ENCODE measurements at regions not wholly inside any gene's neighbourhood (a gene's known extent, or its start where the extent isn't known, plus 50 kb on each side); places are given as distances from the start of the nearest gene placed in this dataset.

DNA sequence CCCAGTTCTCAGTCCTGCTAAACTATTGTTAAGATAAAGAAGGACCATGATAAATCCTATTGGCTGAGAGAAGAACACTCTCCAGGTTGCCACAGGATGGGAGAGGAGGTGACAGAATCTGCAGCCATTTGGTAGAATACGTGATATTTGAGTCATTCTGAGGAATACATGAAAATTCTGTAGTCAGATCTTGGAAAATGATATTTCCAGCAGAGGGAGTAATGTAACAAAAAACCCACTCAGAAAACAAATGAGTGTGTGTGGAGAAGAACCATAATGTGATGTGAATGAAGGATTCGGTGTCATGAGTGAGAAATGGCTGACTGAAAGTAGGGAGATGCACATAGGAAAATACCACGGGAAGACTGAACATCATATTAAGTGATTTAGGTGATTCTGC is 128.5 kb upstream of the PFKP start:
- TF ChIP-seq, protein P1, sequence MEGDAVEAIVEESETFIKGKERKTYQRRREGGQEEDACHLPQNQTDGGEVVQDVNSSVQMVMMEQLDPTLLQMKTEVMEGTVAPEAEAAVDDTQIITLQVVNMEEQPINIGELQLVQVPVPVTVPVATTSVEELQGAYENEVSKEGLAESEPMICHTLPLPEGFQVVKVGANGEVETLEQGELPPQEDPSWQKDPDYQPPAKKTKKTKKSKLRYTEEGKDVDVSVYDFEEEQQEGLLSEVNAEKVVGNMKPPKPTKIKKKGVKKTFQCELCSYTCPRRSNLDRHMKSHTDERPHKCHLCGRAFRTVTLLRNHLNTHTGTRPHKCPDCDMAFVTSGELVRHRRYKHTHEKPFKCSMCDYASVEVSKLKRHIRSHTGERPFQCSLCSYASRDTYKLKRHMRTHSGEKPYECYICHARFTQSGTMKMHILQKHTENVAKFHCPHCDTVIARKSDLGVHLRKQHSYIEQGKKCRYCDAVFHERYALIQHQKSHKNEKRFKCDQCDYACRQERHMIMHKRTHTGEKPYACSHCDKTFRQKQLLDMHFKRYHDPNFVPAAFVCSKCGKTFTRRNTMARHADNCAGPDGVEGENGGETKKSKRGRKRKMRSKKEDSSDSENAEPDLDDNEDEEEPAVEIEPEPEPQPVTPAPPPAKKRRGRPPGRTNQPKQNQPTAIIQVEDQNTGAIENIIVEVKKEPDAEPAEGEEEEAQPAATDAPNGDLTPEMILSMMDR (IDR thresholded peaks at IDR 0.05; ENCODE audit: low read depth, low read length), result peak; percentile 14
- no peak for DNase-seq (ENCODE audit: extremely low read depth, low read depth)

DNA sequence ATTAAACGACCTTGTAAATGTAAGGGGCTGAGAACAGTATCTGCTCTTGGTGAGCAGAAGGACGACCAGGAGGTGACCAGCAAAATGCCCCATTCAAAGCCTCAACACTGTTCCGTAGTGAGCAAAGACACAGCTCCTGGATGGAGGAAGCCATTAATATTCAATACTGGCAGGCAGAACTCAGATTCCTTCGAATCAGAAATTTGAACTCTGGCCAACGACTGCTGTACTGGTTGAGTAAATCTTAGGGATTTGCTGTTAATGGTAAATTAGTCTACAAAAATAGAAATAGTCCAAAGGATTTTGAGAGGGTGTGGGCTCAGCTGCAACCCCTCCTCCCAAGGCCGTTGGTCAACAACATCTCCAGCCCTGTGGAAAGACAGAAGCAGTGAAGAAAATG is 130.5 kb upstream of the PFKP start:
- no peak for DNase-seq (ENCODE audit: extremely low read depth, low read depth)
- TF ChIP-seq, protein P1 (IDR thresholded peaks at IDR 0.05; ENCODE audit: low read depth, low read length), result no peak

DNA sequence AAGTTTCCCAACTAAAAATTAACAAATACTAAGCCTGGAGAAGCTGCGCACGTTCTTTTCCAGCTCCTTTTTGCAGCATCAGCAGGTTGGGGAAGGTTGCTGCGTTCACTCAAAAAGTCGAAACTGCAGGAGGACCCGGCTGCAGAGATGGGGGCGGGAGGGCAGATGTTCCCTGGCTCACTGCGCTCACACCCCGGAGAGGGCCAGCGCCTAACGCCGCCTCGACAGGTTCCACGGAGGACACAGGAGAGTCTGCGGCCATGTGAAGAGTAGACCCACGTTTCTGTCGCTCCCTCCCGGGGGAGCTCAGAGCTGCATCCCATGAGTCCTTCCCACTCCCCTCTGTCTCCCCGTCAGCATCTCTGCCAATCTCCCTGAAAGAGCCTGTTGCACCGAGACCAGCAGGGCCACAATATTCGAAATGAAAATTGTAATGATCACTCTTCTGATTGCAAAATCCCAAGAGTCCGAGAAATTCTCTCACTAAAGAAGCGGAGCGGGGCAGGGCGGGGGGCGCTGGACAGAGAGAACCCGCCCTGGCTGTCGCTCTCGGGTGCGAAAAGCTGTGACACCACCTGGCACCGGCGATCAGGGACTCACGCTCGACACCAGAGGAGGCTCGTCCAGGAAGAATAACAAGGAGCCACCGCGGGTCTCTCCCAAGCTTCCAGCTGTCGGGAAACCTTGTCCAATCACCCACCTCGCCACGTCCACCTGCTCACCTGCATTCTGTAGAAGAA is 131.5 kb upstream of the PFKP start:
- TF ChIP-seq, protein P1 (IDR thresholded peaks at IDR 0.05; ENCODE audit: low read depth, low read length), result no peak
- DNase-seq (ENCODE audit: extremely low read depth, low read depth), result no peak

DNA sequence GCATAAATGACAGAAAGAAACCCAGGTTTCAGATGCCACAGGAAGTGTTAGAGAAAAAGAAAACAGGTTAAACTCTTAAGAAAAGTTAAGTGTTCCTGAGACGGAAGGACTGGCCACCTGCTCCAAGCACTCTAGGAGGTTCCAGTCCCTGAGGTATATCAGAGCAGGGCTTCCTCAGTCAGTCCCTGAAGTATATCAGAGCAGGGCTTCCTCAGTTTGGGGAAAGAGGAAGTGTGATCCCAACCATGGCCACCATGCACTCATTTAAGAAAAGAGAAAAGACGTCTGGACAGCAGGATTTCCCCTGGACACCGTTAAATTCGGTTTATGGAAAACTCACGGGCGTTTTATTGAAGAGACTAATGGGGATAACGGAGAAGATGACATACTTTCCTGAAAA is 133.4 kb upstream of the PFKP start:
- DNase-seq (ENCODE audit: extremely low read depth, low read depth), result no peak
- TF ChIP-seq, protein P1 (IDR thresholded peaks at IDR 0.05; ENCODE audit: low read depth, low read length), result no peak

DNA sequence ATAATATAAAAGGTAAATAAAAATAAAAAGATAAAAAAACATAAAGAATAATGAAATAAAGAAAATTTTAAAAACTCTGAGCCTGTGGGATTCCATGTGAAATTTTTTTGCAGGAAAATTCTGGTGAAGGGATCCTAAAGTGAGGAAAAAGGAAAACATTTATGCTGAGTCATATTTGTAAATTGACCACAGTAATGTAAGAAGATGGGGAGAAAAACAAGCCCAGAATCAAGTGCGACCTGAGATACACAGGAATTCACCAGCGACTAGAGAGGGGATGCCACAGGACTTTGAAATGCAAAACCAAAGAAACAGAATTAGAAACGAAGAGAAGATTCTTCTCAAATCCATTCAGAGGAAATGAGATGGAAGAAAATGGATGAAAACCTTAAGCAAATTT is 133.8 kb upstream of the PFKP start:
- no peak for DNase-seq (ENCODE audit: extremely low read depth, low read depth)
- TF ChIP-seq, protein P1 (IDR thresholded peaks at IDR 0.05; ENCODE audit: low read depth, low read length), result no peak

DNA sequence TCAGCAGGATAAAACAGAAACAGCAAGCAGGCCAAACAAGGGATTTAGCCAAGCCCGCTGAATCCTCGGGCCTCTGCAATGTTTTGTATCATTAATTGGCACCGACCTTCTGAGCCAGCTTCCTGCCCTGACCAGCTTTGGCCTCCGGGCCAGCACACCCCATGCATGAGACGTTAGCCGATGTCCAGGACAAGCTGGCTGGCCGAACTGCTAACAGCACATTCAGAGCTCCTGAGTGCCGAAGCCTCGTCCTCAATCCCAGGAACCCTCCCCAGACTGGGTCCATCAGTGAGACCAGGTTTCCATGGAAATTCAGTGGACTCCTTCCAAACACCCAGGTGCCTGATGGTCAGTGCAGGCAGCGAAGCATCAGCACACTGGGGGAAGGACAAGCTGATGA is 134.3 kb upstream of the PFKP start:
- TF ChIP-seq, protein P1 (IDR thresholded peaks at IDR 0.05; ENCODE audit: low read depth, low read length), result no peak
- no peak for DNase-seq (ENCODE audit: extremely low read depth, low read depth)

DNA sequence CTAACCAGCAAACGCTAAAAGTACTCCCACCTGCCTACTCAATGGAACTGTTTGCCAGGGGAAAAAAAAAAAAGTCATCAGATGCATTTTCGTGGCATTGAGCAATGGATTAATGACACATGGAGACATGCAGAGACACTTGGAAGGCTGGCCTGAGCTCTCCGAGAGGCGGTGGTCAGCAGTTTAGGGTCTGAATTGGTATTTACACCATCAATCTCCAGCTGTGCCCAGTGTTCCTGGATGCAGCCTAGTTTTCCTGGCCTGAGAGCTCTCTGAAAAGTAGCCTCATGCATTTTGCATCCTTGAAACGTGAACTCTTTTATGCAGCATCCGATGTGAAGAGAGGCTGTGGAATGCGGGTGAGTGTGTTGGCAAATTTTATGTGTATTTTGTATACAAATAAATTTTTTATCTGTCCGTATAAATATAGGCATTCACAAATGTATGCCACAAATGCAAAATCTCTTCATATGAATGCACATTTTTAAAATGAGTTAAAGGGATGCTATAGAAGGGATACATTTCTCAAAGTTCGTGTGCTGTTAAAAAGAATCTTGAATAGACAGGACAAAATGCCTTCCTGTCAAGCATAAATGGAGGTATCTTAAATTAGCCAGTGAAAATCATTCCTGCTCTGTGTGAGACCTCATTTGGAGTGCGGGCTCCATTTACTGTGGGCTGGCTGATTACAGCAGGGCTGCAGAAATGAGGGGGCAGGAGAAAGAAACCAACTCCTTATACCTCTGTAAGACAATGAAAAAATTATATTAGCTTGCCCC is 137.7 kb upstream of the PFKP start:
- no peak for DNase-seq (ENCODE audit: extremely low read depth, low read depth)
- TF ChIP-seq, protein P1 (IDR thresholded peaks at IDR 0.05; ENCODE audit: low read depth, low read length), result no peak
